ENCODE measurements at regions not wholly inside any gene's neighbourhood (a gene's known extent, or its start where the extent isn't known, plus 50 kb on each side); places are given as distances from the start of the nearest gene placed in this dataset.

- ATAC-seq (ENCODE audit: low read depth) (no peak), DNase-seq (no peak)
- Histone ChIP-seq H2AK5ac (ENCODE audit: low read depth, low read length) (no peak overlapping the region), H3K9me1 (ENCODE audit: insufficient read depth, low read length) (peaks cover 4% of the 10 kb centered on the region; the same call in 1 of the 2 replicates), H2AK9ac (replicated peaks; ENCODE audit: low read depth, low read length, poor library complexity) (no peak overlapping the region), H3K18ac (ENCODE audit: low read depth, low read length) (no peak overlapping the region), H3K79me1 (ENCODE audit: low read depth in 1 of 2, low read length in 2 of 2) (no peaks in the 10 kb centered on the region), H3K4me1 (ENCODE audit: control insufficient read depth, insufficient read depth, low read length) (no peaks in the 10 kb centered on the region; the same call in 1 of the 2 replicates), H3K4me3 (ENCODE audit: insufficient read depth, low read depth, low read length) (no peak overlapping the region), H3K23ac (ENCODE audit: low read depth, low read length) (no peak overlapping the region), H3K9me3 (ENCODE audit: control insufficient read depth, insufficient read depth, low read length) (no peaks in the 10 kb centered on the region), H3K9ac (ENCODE audit: low read depth, low read length) (no peak overlapping the region), H2AFZ (replicated peaks; ENCODE audit: low read length, poor library complexity) (no peak overlapping the region), H4K20me1 (ENCODE audit: insufficient read depth, low read length) (no peaks in the 10 kb centered on the region), H3K4ac (ENCODE audit: low read depth, low read length) (no peak overlapping the region), H2BK15ac (ENCODE audit: low read depth, low read length) (no peak overlapping the region), H2BK20ac (ENCODE audit: low read depth, low read length) (no peak overlapping the region), H3K14ac (replicated peaks; ENCODE audit: low read depth, low read length) (no peak overlapping the region; the same call in 1 of the 2 replicates), H2BK120ac (ENCODE audit: low read depth, low read length) (no peak overlapping the region), H3K56ac (ENCODE audit: extremely low read depth, insufficient read depth, low read length) (no peak overlapping the region), H4K8ac (ENCODE audit: low read depth in 2 of 2, low read length in 2 of 2) (no peak overlapping the region), H4K91ac (ENCODE audit: insufficient read depth, low read depth, low read length) (no peak overlapping the region), H4K5ac (ENCODE audit: low read depth, low read length) (no peak overlapping the region), H3K27ac (ENCODE audit: insufficient read depth, low read length) (no peak overlapping the region), H2BK5ac (ENCODE audit: low read depth, low read length, poor library complexity, severe bottlenecking) (no peak overlapping the region), H3K27me3 (ENCODE audit: control insufficient read depth, insufficient read depth, low read length) (peaks cover 2% of the 10 kb centered on the region; the same call in 1 of the 2 replicates), H3K36me3 (ENCODE audit: control insufficient read depth, insufficient read depth, low read length) (no peaks in the 10 kb centered on the region), H3K4me2 (ENCODE audit: low read depth, low read length) (no peak overlapping the region)
- POLR2A ChIA-PET (ENCODE audit: unreplicated experiment) = no interaction called here
- WGBS, 2 experiments (ENCODE audit: extremely low coverage in 2 of 2, insufficient read length in 1 of 2) = no CpG with 5 or more reads among the region's 11 CpGs
- no peak for TF ChIP-seq MXI1 (IDR thresholded peaks at IDR 0.05; ENCODE audit: borderline replicate concordance, low read depth, low read length)
- no peak for TF ChIP-seq CHD1 (IDR thresholded peaks at IDR 0.05; ENCODE audit: low read depth, low read length)
- TF ChIP-seq RCOR1 (IDR thresholded peaks at IDR 0.05; ENCODE audit: insufficient replicate concordance, low read length) = no peak
- TF ChIP-seq NFE2L2 (IDR thresholded peaks at IDR 0.05; ENCODE audit: low read depth, low read length) = no peak
- no peak for TF ChIP-seq RFX5 (IDR thresholded peaks at IDR 0.05; ENCODE audit: low read depth, low read length)
- TF ChIP-seq USF2 (IDR thresholded peaks at IDR 0.05; ENCODE audit: low read depth, low read length) = no peak
- no peak for TF ChIP-seq MAFK (IDR thresholded peaks at IDR 0.05; ENCODE audit: low read depth, low read length)
- TF ChIP-seq POLR2A (IDR thresholded peaks at IDR 0.05; ENCODE audit: low read depth, low read length) = no peak
- no peak for TF ChIP-seq CEBPB (IDR thresholded peaks at IDR 0.05; ENCODE audit: low read depth, low read length)
- no peak for TF ChIP-seq BHLHE40 (IDR thresholded peaks at IDR 0.05; ENCODE audit: low read depth, low read length)
- TF ChIP-seq ELK1 (IDR thresholded peaks at IDR 0.05; ENCODE audit: borderline replicate concordance, low read depth, low read length) = no peak
- TF ChIP-seq MAZ (IDR thresholded peaks at IDR 0.05; ENCODE audit: borderline replicate concordance, low read depth, low read length) = no peak
- no peak for TF ChIP-seq RAD21 (IDR thresholded peaks at IDR 0.05; ENCODE audit: low read length)
- TF ChIP-seq CTCF (conservative IDR thresholded peaks at IDR 0.05; ENCODE audit: low read depth, low read length) = no peak
- no peak for TF ChIP-seq SMC3 (IDR thresholded peaks at IDR 0.05; ENCODE audit: low read depth, low read length)
- TF ChIP-seq FOS (IDR thresholded peaks at IDR 0.05; ENCODE audit: low read depth, low read length) = no peak
- intact Hi-C loops (cut with micrococcal nuclease) (no loop called here), in situ Hi-C loops (cut with MboI; ENCODE audit: low sequenced_read_pairs) (no loop called here), dilution Hi-C loops (cut with HindIII; ENCODE audit: low sequenced_read_pairs, unreplicated experiment) (no loop called here)
- CTCF ChIA-PET = no interaction called here
- no TSS peak for BruUV-seq (replicated peaks)
Measured at GRCh38 chr18:75134611-75134975, 74.3 kb downstream of the PTGR3 start.

All from IMR-90 (cell line).